ENCODE measurements at regions not wholly inside any gene's neighbourhood (a gene's known extent, or its start where the extent isn't known, plus 50 kb on each side); places are given as distances from the start of the nearest gene placed in this dataset.

GRCh38 chr3:170753421-170754310, 116.3 kb downstream of the RPL22L1 start:
- Histone ChIP-seq H3K9me3 (ENCODE audit: control insufficient read depth in 4 of 4, insufficient read depth in 3 of 4, low read length in 3 of 4) (no peaks in the 10 kb centered on the region), H3K27me3 (ENCODE audit: control insufficient read depth in 3 of 3, insufficient read depth in 3 of 3, low read length in 2 of 3) (no peaks in the 10 kb centered on the region), H3K9ac (ENCODE audit: insufficient read depth in 1 of 2, low read length in 2 of 2) (no peak overlapping the region), H3K4me3 (no peak overlapping the region), H3K36me3 (ENCODE audit: control insufficient read depth in 4 of 4, insufficient read depth in 4 of 4, low read length in 4 of 4) (no peaks in the 10 kb centered on the region), H3K4me1 (ENCODE audit: control insufficient read depth in 5 of 5, insufficient read depth in 5 of 5, low read length in 5 of 5) (peaks cover 0 to 10% (median 0%) of the 10 kb centered on the region in 5 donors), H3K27ac (ENCODE audit: low read depth in 1 of 2, low read length in 1 of 2) (no peak overlapping the region)
- WGBS, 2 donors = 72 to 76% methylated on average over 2 of the region's 2 CpGs
- no peak for ATAC-seq (ENCODE audit: insufficient read depth, low FRiP score)
- no peak for DNase-seq
- no peak for TF ChIP-seq CTCF (IDR thresholded peaks at IDR 0.05; ENCODE audit: control extremely low read depth, extremely low read depth)

- ATAC-seq (ENCODE audit: insufficient read depth, low FRiP score) = no peak
Measured at GRCh38 chr3:170752571-170753155, 117.3 kb downstream of the RPL22L1 start.

GRCh38 chr3:170751899-170752293, 118.1 kb downstream of the RPL22L1 start:
- TF ChIP-seq CTCF (IDR thresholded peaks at IDR 0.05; ENCODE audit: control extremely low read depth, extremely low read depth) = no peak
- DNase-seq = no peak
- H3K36me3 ChIP-seq (ENCODE audit: control insufficient read depth in 4 of 4, insufficient read depth in 4 of 4, low read length in 4 of 4) = no peaks in the 10 kb centered on the region
- ATAC-seq (ENCODE audit: insufficient read depth, low FRiP score) = no peak
- H3K27ac ChIP-seq (ENCODE audit: low read depth in 1 of 2, low read length in 1 of 2) = no peak overlapping the region
- H3K9me3 ChIP-seq (ENCODE audit: control insufficient read depth in 4 of 4, insufficient read depth in 3 of 4, low read length in 3 of 4) = peaks cover 0 to under 1% (median 0%) of the 10 kb centered on the region in 4 donors
- H3K27me3 ChIP-seq (ENCODE audit: control insufficient read depth in 3 of 3, insufficient read depth in 3 of 3, low read length in 2 of 3) = no peaks in the 10 kb centered on the region
- H3K4me1 ChIP-seq (ENCODE audit: control insufficient read depth in 5 of 5, insufficient read depth in 5 of 5, low read length in 5 of 5) = peaks cover 0 to 10% (median 0%) of the 10 kb centered on the region in 5 donors
- no peak overlapping the region for H3K4me3 ChIP-seq
- no peak overlapping the region for H3K9ac ChIP-seq (ENCODE audit: insufficient read depth in 1 of 2, low read length in 2 of 2)

More at GRCh38 chr3:170752571-170753155, 117.3 kb downstream of the RPL22L1 start:
- Histone ChIP-seq H3K27ac (ENCODE audit: low read depth in 1 of 2, low read length in 1 of 2) (no peak overlapping the region), H3K36me3 (ENCODE audit: control insufficient read depth in 4 of 4, insufficient read depth in 4 of 4, low read length in 4 of 4) (no peaks in the 10 kb centered on the region), H3K4me1 (ENCODE audit: control insufficient read depth in 5 of 5, insufficient read depth in 5 of 5, low read length in 5 of 5) (peaks cover 0 to 10% (median 0%) of the 10 kb centered on the region in 5 donors), H3K9ac (ENCODE audit: insufficient read depth in 1 of 2, low read length in 2 of 2) (no peak overlapping the region), H3K9me3 (ENCODE audit: control insufficient read depth in 4 of 4, insufficient read depth in 3 of 4, low read length in 3 of 4) (no peaks in the 10 kb centered on the region), H3K4me3 (no peak overlapping the region), H3K27me3 (ENCODE audit: control insufficient read depth in 3 of 3, insufficient read depth in 3 of 3, low read length in 2 of 3) (no peaks in the 10 kb centered on the region)
- TF ChIP-seq CTCF (IDR thresholded peaks at IDR 0.05; ENCODE audit: control extremely low read depth, extremely low read depth) = no peak
- no peak for DNase-seq
- 88% methylated on average over 6 of the region's 6 CpGs for WGBS, 2 donors
